Pancreas (tissue), 10 donors: ENCODE measurements at regions not wholly inside any gene's neighbourhood (a gene's known extent, or its start where the extent isn't known, plus 50 kb on each side); places are given as distances from the start of the nearest gene placed in this dataset.

Experiments used
- ATAC-seq, 4 donors: fragments of 200-7000 bp; cut with Tn5 transposase; one replicate each; pipeline versions ENCODE4 v1.8.0 to v1.9.1; 2020; ENCODE audit warnings: mild to moderate bottlenecking in 4 of 4, moderate library complexity in 4 of 4
- DNase-seq, 6 donors: peaks; one replicate each; pipeline ENCODE4 v3.0.0-alpha.2; 2020
- FAIRE-seq: peaks from 2 replicates; lab custom pipeline; 2012; peaks lifted over from hg19 to GRCh38; lab: Jason Lieb, UNC
- H3K27ac ChIP-seq, 4 donors: fragments of 200-600 bp; sonication (generic); 1 replicate in 3 of 4; 2 replicates in 1 of 4; pipeline versions ENCODE4 v1.5.0 to v1.8.0; 2020
- H3K27me3 ChIP-seq, 4 donors: fragments of 200-600 bp; one replicate each; pipeline ENCODE4 v1.8.0; 2021
- H3K36me3 ChIP-seq, 3 donors: fragments of 200-600 bp; sonication (generic) in 1 of 3; one replicate each; pipeline versions ENCODE4 v1.5.0 to v1.8.0; 2020 to 2021
- H3K4me1 ChIP-seq, 3 donors: fragments of 200-600 bp; one replicate each; pipeline ENCODE4 v1.8.0; 2021
- H3K4me3 ChIP-seq, 4 donors: fragments of 200-600 bp; sonication (generic) in 2 of 4; one replicate each; pipeline versions ENCODE4 v1.5.0 to v1.8.0; 2020 to 2021
- H3K9me3 ChIP-seq, 4 donors: fragments of 200-600 bp; one replicate each; pipeline ENCODE4 v1.8.0; 2021
- CTCF ChIP-seq, 4 donors: fragments of 200-600 bp; sonication (generic) in 3 of 4; IDR thresholded peaks; one replicate each; pipeline versions ENCODE4 v1.5.0 to v1.8.0; 2021; ENCODE audit warnings: antibody characterized with exemption in 4 of 4
- WGBS, 2 donors: extraction: QIAGEN DNeasy Blood & Tissue Kit; methylation state at CpG; one replicate each; pipeline ENCODE4 v1.1.7; 2013; 5-methylcytosine and 5-hydroxymethylcytosine counted together
- intact Hi-C, 3 donors: fragments of 100-400 bp; cut with DNase I; formaldehyde crosslinking; loops; one replicate each; pipeline versions ENCODE4 v1.11.1 to v1.14.2; 2022
- donor health status: healthy with polysubstance abuse.
- donor health status: DM: no; HTN: no; CAD: no; lungs with moderate emphysema.
- donor health status: DM: no; HTN: no; CAD: no.
- donor health status: control.
- donor health status: control.
- donor health status: Bipolar disorder and iron deficiency.
- donor health status: DM: yes; HTN: yes; CAD: no.
- donor health status: DM: no; HTN: no; CAD: no.
- donor health status: DM: no; HTN: no; CAD: no.
- donor health status: DM: yes; HTN: yes; CAD: no.

GRCh38 chr3:191963182-191963581, 502.2 kb downstream of the PYDC2 start:
- no peak for FAIRE-seq

GRCh38 chr3:191966556-191966955, 505.6 kb downstream of the PYDC2 start:
- Histone ChIP-seq H3K4me1 (no peaks in the 10 kb centered on the region), H3K27me3 (no peaks in the 10 kb centered on the region), H3K4me3 (no peak overlapping the region), H3K27ac (no peak overlapping the region), H3K36me3 (no peaks in the 10 kb centered on the region), H3K9me3 (peaks cover 0 to 3% (median 0%) of the 10 kb centered on the region in 4 donors)
- no peak for TF ChIP-seq CTCF (IDR thresholded peaks at IDR 0.05)
- FAIRE-seq (no peak), DNase-seq (no peak), ATAC-seq (no peak)
- 79 to 82% methylated on average over 3 of the region's 3 CpGs for WGBS, 2 donors
- intact Hi-C loops: no loop called here

More at GRCh38 chr3:191963182-191963581, 502.2 kb downstream of the PYDC2 start:
- H3K27ac ChIP-seq: no peak overlapping the region
- DNase-seq (no peak), ATAC-seq (no peak)
- 45 to 60% methylated on average over 3 of the region's 3 CpGs for WGBS, 2 donors
- H3K9me3 ChIP-seq: peaks cover 0 to 3% (median 0%) of the 10 kb centered on the region in 4 donors
- H3K4me1 ChIP-seq: no peaks in the 10 kb centered on the region
- no peak overlapping the region for H3K4me3 ChIP-seq
- intact Hi-C loops: no loop called here
- no peak for TF ChIP-seq CTCF (IDR thresholded peaks at IDR 0.05)
- no peaks in the 10 kb centered on the region for H3K27me3 ChIP-seq
- no peaks in the 10 kb centered on the region for H3K36me3 ChIP-seq

- H3K27ac ChIP-seq: no peak overlapping the region
- no peaks in the 10 kb centered on the region for H3K4me1 ChIP-seq
- DNase-seq (no peak), FAIRE-seq (no peak), ATAC-seq (no peak)
- intact Hi-C loops: no loop called here
- H3K27me3 ChIP-seq: no peaks in the 10 kb centered on the region
- peaks cover 0 to 3% (median 0%) of the 10 kb centered on the region in 4 donors for H3K9me3 ChIP-seq
- no peak for TF ChIP-seq CTCF (IDR thresholded peaks at IDR 0.05)
- WGBS, 2 donors: 37 to 70% methylated on average over 3 of the region's 3 CpGs
- no peak overlapping the region for H3K4me3 ChIP-seq
- H3K36me3 ChIP-seq: no peaks in the 10 kb centered on the region
These were observed 507.3 kb downstream of the PYDC2 start for GRCh38 chr3:191968299-191968698.

- 68 to 76% methylated on average over 8 of the region's 8 CpGs for WGBS, 2 donors
- intact Hi-C loops: no loop called here
- Histone ChIP-seq H3K4me1 (no peaks in the 10 kb centered on the region), H3K27me3 (no peaks in the 10 kb centered on the region), H3K36me3 (no peaks in the 10 kb centered on the region), H3K4me3 (no peak overlapping the region), H3K27ac (no peak overlapping the region), H3K9me3 (no peaks in the 10 kb centered on the region)
- ATAC-seq (no peak), DNase-seq (no peak), FAIRE-seq (no peak)
- TF ChIP-seq CTCF (IDR thresholded peaks at IDR 0.05): no peak
These were observed 511.9 kb downstream of the PYDC2 start for GRCh38 chr3:191972714-191973398.

- intact Hi-C loops: no loop called here
- Histone ChIP-seq H3K27ac (no peak overlapping the region), H3K4me3 (no peak overlapping the region), H3K36me3 (no peaks in the 10 kb centered on the region), H3K27me3 (no peaks in the 10 kb centered on the region), H3K4me1 (no peaks in the 10 kb centered on the region), H3K9me3 (no peaks in the 10 kb centered on the region)
- 45 to 64% methylated on average over 6 of the region's 6 CpGs for WGBS, 2 donors
- DNase-seq: no peak
- ATAC-seq: no peak
- FAIRE-seq: no peak
- no peak for TF ChIP-seq CTCF (IDR thresholded peaks at IDR 0.05)
These were observed 512.9 kb downstream of the PYDC2 start for GRCh38 chr3:191973820-191974219.
